Ishikawa (cell line): ENCODE measurements at regions not wholly inside any gene's neighbourhood (a gene's known extent, or its start where the extent isn't known, plus 50 kb on each side); places are given as distances from the start of the nearest gene placed in this dataset.

Experiments
- CEBPB ChIP-seq: IDR thresholded peaks from 2 replicates; pipeline ENCODE4 v1.6.1; 2012
- CREB1 ChIP-seq: IDR thresholded peaks from 2 replicates; pipeline ENCODE4 v1.6.1; 2012; ENCODE audit warnings: low read depth
- EGR1 ChIP-seq: IDR thresholded peaks from 2 replicates; pipeline ENCODE4 v1.6.1; 2012
- EP300 ChIP-seq: IDR thresholded peaks from 2 replicates; pipeline ENCODE4 v1.6.1; 2012; ENCODE audit warnings: borderline replicate concordance
- FOXM1 ChIP-seq: IDR thresholded peaks from 2 replicates; pipeline ENCODE4 v1.6.1; 2012; ENCODE audit warnings: low read depth, borderline replicate concordance
- NFIC ChIP-seq: IDR thresholded peaks from 2 replicates; pipeline ENCODE4 v1.6.1; 2012
- RAD21 ChIP-seq: IDR thresholded peaks from 2 replicates; pipeline ENCODE4 v1.6.1; 2012; ENCODE audit warnings: low read depth
- REST ChIP-seq: IDR thresholded peaks from 2 replicates; pipeline ENCODE4 v1.6.1; 2012; ENCODE audit warnings: low read depth, mild to moderate bottlenecking
- TAF1 ChIP-seq: IDR thresholded peaks from 2 replicates; pipeline ENCODE4 v1.6.1; 2012; ENCODE audit warnings: low read depth, mild to moderate bottlenecking
- TCF12 ChIP-seq: IDR thresholded peaks from 2 replicates; pipeline ENCODE4 v1.6.1; 2012; ENCODE audit warnings: low read depth
- TEAD4 ChIP-seq: IDR thresholded peaks from 2 replicates; pipeline ENCODE4 v1.6.1; 2012
- YY1 ChIP-seq: IDR thresholded peaks from 2 replicates; pipeline ENCODE4 v1.6.1; 2012; ENCODE audit warnings: low read depth
- ZBTB7A ChIP-seq: IDR thresholded peaks from 2 replicates; pipeline ENCODE4 v1.6.1; 2012; ENCODE audit warnings: low read depth
- TF ChIP-seq, protein P1 (sequence below): IDR thresholded peaks from 2 replicates; pipeline ENCODE4 v1.6.1; 2012
- TF ChIP-seq, protein P2 (sequence below): IDR thresholded peaks from 2 replicates; pipeline ENCODE4 v1.6.1; 2012

GRCh38 chr7:142359694-142360279 lies 101.9 kb upstream of the PRSS58 start:
- TF ChIP-seq, protein P1, sequence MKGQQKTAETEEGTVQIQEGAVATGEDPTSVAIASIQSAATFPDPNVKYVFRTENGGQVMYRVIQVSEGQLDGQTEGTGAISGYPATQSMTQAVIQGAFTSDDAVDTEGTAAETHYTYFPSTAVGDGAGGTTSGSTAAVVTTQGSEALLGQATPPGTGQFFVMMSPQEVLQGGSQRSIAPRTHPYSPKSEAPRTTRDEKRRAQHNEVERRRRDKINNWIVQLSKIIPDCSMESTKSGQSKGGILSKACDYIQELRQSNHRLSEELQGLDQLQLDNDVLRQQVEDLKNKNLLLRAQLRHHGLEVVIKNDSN, result no peak
- TF ChIP-seq ZBTB7A (no peak), FOXM1 (no peak), YY1 (no peak), NFIC (no peak), REST (no peak), TEAD4 (no peak), CREB1 (no peak), CEBPB (no peak), TAF1 (no peak), EP300 (no peak), EGR1 (no peak), RAD21 (no peak), TCF12 (no peak)
- TF ChIP-seq, protein P2, sequence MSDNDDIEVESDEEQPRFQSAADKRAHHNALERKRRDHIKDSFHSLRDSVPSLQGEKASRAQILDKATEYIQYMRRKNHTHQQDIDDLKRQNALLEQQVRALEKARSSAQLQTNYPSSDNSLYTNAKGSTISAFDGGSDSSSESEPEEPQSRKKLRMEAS, result no peak

- peak; percentile 83 for TF ChIP-seq RAD21
- TF ChIP-seq YY1, result no peak
These were observed 100.2 kb upstream of the PRSS58 start for GRCh38 chr7:142357953-142358520.

GRCh38 chr7:142356166-142356565 lies 98.3 kb upstream of the PRSS58 start:
- no peak for TF ChIP-seq EGR1
- no peak for TF ChIP-seq TCF12
- no peak for TF ChIP-seq NFIC
- TF ChIP-seq EP300, result no peak
- TF ChIP-seq CREB1, result no peak
- no peak for TF ChIP-seq TAF1
- TF ChIP-seq ZBTB7A, result no peak
- TF ChIP-seq, protein P1, result no peak
- no peak for TF ChIP-seq RAD21
- TF ChIP-seq CEBPB, result no peak
- TF ChIP-seq TEAD4, result no peak
- TF ChIP-seq, protein P2, result no peak
- no peak for TF ChIP-seq FOXM1
- no peak for TF ChIP-seq REST
- no peak for TF ChIP-seq YY1

GRCh38 chr7:142355328-142355727 lies 97.5 kb upstream of the PRSS58 start:
- TF ChIP-seq EP300, result no peak
- TF ChIP-seq CREB1, result no peak
- TF ChIP-seq RAD21, result no peak

DNA sequence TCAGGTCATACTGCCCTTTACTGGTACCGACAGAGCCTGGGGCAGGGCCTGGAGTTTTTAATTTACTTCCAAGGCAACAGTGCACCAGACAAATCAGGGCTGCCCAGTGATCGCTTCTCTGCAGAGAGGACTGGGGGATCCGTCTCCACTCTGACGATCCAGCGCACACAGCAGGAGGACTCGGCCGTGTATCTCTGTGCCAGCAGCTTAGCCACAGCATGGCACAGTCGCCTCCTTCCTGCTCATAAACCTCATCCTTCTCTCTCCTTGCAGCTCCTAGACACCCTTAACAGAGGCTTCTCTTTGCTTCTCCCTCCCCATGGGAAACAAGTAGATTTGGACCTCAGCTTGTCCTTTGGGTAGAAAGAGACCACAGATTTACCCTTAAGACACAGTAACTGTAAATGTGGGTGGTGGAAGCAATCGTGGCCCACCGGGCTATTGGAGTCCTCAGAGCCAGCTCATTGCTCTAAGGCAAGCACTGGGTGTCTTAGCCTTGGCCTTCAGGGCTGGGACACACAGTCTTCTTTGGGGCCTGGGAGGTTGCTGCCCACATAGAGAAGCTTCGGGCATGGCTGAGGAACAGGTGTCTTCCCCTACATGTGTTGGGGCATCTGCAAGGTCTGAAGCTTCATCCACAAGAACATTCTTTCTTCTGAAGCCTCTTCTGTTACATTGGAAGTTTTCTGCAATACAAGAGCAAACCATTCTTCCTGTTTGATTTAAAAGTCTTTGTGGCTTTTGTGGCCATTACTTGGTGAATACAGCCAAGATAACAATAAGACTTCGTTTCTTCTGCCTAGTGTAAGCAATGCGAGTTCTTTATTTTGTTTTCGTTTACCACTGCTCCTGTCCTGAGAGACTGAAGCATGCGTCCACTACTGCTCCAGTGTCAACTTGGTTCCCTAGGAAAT lies 95.5 kb upstream of the PRSS58 start:
- no peak for TF ChIP-seq EP300
- no peak for TF ChIP-seq CREB1
- no peak for TF ChIP-seq FOXM1
- no peak for TF ChIP-seq REST
- no peak for TF ChIP-seq TEAD4
- no peak for TF ChIP-seq ZBTB7A
- TF ChIP-seq TCF12, result no peak
- no peak for TF ChIP-seq EGR1
- TF ChIP-seq, protein P1, result no peak
- no peak for TF ChIP-seq RAD21
- TF ChIP-seq TAF1, result no peak
- no peak for TF ChIP-seq YY1
- TF ChIP-seq CEBPB, result no peak
- TF ChIP-seq NFIC, result no peak
- TF ChIP-seq, protein P2, result no peak
